GM08714 (cell line): ENCODE measurements at regions not wholly inside any gene's neighbourhood (a gene's known extent, or its start where the extent isn't known, plus 50 kb on each side); places are given as distances from the start of the nearest gene placed in this dataset.
"Not testable (repeated sequence)": the region's sequence is repeated elsewhere in the genome, so short reads cannot be mapped to it uniquely, and the experiment has no call there.

Source experiments
- H3K4me3 ChIP-seq: fragments of 200-500 bp; sonication (Bioruptor generic); 2 replicates; pipeline ENCODE4 v1.5.1; 2014; ENCODE audit warnings: mild to moderate bottlenecking, low read length, inconsistent platforms
- ZNF274 ChIP-seq: IDR thresholded peaks from 2 replicates; pipeline ENCODE4 v1.6.1; 2012; ENCODE audit warnings: mild to moderate bottlenecking, low read depth, low read length

- no peak overlapping the region for H3K4me3 ChIP-seq
- TF ChIP-seq ZNF274 = no peak
These were observed 222.6 kb upstream of the PPP1R3A start for GRCh38 chr7:114141415-114141814.

GRCh38 chr7:114140561-114140960 lies 221.8 kb upstream of the PPP1R3A start:
- no peak overlapping the region for H3K4me3 ChIP-seq
- no peak for TF ChIP-seq ZNF274

GRCh38 chr7:114139690-114140089 lies 220.9 kb upstream of the PPP1R3A start:
- H3K4me3 ChIP-seq = not testable (repeated sequence)

GRCh38 chr7:114138587-114138986 lies 219.8 kb upstream of the PPP1R3A start:
- no peak for TF ChIP-seq ZNF274
- H3K4me3 ChIP-seq = no peak overlapping the region

GRCh38 chr7:114133717-114134116 lies 214.9 kb upstream of the PPP1R3A start:
- no peak for TF ChIP-seq ZNF274
- no peak overlapping the region for H3K4me3 ChIP-seq

- no peak for TF ChIP-seq ZNF274
- H3K4me3 ChIP-seq = no peak overlapping the region
These were observed 212.1 kb upstream of the PPP1R3A start for GRCh38 chr7:114130866-114131265.

- H3K4me3 ChIP-seq = no peak overlapping the region
- TF ChIP-seq ZNF274 = no peak
These were observed 210.1 kb upstream of the PPP1R3A start for GRCh38 chr7:114128880-114129279.

- no peak for TF ChIP-seq ZNF274
- no peak overlapping the region for H3K4me3 ChIP-seq
These were observed 207.3 kb upstream of the PPP1R3A start for GRCh38 chr7:114126095-114126494.

- no peak for TF ChIP-seq ZNF274
These were observed 194.0 kb upstream of the PPP1R3A start for GRCh38 chr7:114112806-114113205.

GRCh38 chr7:114110666-114111065 lies 191.9 kb upstream of the PPP1R3A start:
- H3K4me3 ChIP-seq = no peak overlapping the region
- no peak for TF ChIP-seq ZNF274

More at GRCh38 chr7:114112806-114113205, 194.0 kb upstream of the PPP1R3A start:
- no peak overlapping the region for H3K4me3 ChIP-seq

GRCh38 chr7:114109721-114110120 lies 190.9 kb upstream of the PPP1R3A start:
- TF ChIP-seq ZNF274 = no peak
- no peak overlapping the region for H3K4me3 ChIP-seq

- no peak for TF ChIP-seq ZNF274
- no peak overlapping the region for H3K4me3 ChIP-seq
These were observed 190.5 kb upstream of the PPP1R3A start for GRCh38 chr7:114109304-114109703.

- no peak overlapping the region for H3K4me3 ChIP-seq
- no peak for TF ChIP-seq ZNF274
These were observed 189.7 kb upstream of the PPP1R3A start for GRCh38 chr7:114108510-114108909.

- H3K4me3 ChIP-seq = no peak overlapping the region
- TF ChIP-seq ZNF274 = no peak
These were observed 188.7 kb upstream of the PPP1R3A start for GRCh38 chr7:114107522-114107921.

- H3K4me3 ChIP-seq = no peak overlapping the region
- TF ChIP-seq ZNF274 = no peak
These were observed 185.2 kb upstream of the PPP1R3A start for GRCh38 chr7:114104035-114104434.

- TF ChIP-seq ZNF274 = no peak
- no peak overlapping the region for H3K4me3 ChIP-seq
These were observed 184.2 kb upstream of the PPP1R3A start for GRCh38 chr7:114102996-114103395.
